ENCODE measurements at regions not wholly inside any gene's neighbourhood (a gene's known extent, or its start where the extent isn't known, plus 50 kb on each side); places are given as distances from the start of the nearest gene placed in this dataset.
"Not testable (repeated sequence)": the region's sequence is repeated elsewhere in the genome, so short reads cannot be mapped to it uniquely, and the experiment has no call there.

DNA sequence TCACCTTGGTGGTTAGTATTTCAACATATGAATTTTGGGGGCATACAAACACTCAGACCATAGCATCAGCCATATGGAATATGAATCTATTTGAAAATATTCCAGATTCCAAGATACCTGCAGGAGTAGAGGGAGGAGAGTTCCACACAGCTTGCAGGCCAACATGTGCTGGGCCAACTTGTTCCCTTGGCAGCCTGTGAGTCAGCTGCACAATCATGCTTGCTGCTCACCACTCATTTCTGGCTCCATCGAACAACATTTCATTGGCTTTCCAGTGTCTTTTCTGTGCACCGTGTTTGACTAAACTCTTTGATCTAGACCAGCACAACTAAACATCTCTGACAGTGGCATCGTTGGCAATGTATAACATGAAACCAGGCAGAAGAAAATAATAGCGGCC is 282.5 kb upstream of the RASGEF1B start:
- DNase-seq: no peak

DNA sequence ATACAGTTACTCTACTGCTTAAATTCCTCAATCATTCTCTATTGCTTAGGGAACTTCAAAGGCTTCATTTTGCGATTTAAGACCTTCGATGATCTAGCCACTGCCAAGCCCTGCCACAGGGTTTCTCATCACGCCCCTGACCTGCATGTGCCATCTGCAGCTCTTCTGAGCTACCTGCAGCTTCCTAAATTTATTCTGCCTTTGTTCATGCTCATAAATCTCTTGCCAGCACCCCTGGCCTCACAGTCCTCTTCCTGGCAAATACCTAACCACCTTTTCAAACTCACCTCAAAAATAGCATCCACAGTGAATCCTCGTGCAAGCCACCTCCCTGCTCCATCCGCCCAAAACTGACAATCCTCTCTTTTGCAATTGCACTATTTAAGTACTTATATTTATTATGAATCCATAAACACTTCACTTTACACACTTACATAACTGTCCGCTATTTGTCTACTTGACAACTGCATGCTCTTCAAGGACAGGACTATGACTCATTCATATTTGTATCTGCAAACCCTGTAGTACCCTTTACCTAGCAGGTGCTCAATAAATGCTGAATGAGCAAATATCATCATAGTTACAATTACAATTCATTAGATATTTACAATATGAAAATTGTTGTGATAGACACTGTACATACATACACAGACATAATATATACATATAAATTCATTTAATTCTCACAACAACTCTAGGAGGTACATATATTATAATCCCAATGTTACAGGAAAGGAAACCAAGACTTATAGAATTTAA is 280.0 kb upstream of the RASGEF1B start:
- DNase-seq: no peak

DNA sequence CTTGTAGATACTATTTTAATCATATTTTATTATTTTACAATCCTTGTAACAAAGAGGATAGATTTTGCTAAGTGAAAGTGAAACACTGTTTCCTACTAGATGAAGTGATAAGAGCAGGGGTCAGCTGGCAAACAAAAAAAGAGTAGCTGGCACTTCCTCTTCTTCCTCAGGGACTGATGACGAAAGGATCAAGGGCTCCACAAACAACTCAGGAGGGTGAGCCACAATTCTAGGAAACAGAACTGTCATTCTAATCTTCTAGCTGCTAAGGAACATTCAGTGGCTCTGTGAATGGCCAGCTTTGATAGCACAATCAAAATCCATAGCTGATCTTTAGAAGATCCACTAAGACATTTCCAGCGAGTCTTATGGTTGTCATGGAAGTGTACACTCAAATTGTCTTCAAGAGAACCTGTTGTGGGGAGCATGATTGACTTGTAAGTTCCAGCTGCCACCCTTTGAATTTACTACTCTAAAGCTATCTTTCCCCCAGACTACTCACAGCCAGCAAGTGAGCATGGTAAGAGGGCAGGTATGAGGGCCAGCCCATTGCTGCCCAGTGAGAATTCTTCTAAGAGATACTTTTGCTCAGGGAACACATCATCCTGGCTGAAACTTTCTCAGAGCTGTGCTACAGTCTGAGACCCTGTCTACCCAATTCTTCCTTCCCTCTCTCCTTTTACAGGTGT is 275.7 kb upstream of the RASGEF1B start:
- no peak for DNase-seq

DNA sequence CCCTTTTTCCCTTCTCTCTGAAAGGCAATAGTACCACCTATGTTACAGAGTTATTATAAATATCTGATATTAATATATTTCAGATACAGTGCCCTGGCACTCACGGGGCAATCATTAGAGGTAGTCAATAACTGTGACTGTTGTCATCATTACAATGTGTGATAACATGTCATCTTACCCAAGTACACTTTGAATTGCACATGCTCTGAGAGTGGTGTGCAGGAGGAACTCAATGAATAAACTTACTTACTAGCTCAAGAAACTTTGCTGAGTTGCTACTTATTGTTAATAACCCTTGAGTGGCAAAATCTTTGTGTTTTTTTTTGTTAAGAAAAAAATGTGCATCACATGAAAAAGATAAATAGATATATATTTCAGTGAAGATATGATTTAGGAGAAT is 275.1 kb upstream of the RASGEF1B start:
- DNase-seq: no peak

DNA sequence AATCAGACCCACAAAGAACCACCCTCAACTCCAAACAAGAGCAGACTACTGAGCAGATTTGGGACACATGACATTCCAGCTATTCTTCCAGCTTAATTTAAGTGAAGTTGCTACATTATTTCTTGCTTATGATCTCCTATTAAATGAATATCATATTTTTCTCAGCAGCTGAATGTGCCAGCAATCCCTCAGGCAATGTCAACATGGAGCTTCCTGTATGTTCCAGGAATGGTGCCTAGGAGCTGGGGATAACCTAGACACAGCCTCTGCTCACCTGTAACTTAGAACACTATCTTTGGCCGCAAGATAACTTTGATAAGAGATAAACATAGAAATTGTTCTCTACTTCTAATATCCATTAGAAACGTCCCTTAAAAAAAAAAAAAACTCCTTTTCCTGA is 274.4 kb upstream of the RASGEF1B start:
- DNase-seq: no peak

DNA sequence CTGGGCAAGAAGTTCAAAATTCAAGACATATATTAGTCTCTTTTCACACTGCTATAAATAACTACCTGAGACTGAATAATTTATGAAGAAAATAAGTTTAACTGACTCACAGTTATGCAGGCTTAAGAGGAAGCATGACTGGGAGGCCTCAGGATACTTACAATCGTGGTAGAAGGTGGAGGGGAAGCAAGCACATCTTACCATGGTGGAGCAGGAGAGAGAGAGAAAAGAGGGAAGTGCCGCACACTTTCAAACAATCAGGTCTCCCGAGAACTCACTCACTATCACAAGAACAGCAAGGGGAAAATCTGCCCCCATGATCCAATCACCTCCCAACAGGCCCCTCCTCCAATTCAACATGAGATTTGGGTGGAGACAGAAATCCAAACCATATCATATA is 273.3 kb upstream of the RASGEF1B start:
- no peak for DNase-seq

DNA sequence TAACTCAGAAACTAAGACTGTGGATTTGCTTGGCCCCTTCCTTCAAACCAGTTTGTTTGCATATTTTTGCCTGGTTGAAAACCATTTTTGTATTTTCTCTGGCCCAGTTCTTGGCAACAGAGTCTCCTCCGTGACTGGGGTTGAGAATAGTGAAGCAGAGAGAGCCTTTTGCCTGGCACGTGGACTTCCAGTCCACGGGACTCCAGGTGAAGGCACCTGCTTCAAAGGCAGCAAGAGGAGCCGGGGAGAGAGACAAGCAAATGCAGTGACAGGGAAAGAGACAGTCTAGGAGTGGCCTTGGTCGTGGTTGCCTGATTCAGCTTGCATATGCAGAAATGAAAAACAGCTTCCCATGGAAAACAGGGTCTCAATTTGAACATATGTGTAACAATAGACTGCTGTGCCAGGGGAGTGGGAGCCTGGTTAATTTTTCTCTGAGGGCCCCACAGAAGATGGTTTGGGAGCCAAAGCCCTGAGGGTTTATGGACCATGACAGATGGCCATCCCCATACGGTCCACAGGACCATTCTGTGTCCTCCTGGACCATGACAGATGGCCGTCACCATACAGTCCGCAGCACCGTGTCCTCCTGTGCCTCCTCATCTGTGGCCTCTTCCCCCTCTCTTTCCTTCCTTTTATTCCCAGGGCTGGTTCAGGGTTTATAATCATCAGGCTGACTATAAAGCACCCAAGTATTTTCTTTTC is 272.2 kb upstream of the RASGEF1B start:
- DNase-seq: no peak

DNA sequence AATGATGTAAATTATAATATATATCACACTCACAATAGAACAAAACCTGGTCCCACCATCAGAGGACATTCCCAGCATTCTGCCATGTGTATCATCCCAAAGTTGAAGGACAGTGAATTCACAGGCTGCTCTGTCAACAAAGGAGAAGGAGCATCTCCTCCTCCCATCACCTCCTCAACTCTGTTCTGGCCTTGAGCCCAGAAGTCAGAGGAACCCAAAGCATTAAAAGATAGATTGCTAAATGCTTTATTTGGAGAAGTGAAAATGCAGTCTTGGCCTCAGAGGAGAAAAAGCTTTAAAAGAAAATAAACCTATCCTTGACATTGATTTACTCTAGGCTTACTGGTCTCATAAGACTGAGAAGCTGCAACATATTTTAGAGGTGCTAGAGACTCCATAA is 268.8 kb upstream of the RASGEF1B start:
- no peak for DNase-seq

DNA sequence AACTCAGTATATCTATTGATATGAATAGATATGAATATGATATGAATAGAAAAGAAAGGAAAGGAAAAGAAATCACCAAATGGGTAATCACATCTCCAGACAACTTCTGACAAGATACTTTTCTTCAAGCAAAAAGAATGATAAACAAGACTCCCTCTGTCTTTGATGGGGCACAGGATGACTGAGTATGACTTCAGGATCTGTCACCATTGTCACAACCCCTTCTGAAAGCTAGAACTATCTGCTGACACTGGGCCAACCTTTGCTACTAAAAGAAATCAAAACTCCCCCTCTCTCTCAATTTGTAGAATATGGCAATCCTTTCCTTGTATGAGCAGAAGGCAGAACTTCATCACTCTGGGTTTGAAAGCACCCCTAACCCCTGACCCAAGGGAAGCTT is 267.2 kb upstream of the RASGEF1B start:
- DNase-seq: no peak

DNA sequence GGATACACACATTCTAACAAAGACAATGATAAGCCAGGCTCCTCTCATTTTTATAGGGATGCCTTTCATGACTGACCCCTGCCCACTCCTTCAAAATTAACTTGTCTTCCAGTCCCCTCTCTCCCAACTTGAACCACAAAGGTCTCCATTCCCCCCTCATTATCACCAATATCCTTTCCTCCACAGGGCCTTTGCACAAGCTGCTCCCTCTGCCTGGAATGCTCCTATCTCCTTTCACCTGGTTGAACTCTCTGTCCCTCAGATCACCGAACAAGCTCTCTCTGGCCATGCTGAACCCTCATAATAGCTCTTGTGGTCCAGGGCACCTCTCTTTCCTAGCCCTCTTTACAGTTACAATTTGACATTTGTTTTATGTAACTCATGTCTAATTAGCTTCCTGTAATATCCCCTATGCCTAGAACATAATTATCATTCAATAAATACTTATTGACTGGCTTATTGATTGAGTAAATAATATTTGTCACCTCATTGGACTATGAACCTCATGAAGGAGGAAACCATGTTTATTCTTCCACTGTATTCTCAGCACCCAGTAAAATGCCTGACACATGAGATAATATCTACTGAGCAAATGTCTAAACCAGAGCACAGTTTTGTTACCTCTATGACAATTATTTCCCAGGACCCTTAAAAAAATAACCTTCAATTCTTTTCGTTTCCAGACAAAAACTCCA is 266.3 kb upstream of the RASGEF1B start:
- no peak for DNase-seq

DNA sequence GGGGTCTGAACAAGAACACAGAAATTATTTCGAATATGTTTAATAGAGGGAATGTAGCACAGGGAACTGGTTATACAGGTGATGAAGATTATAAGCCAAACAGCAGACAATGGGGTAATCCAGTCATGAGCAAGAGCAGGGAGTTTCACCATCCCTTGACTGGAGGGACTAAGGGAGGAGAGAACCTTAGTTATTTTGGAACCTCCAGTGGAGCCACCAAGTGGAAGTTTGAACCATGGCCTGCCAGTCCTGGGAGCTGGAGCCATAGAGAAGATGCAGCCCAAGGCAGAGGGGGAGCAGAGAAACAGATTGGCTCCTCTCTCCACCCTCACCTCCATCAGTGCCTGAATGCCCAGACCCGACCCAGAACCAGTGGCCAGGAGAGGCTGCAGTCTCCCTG is 264.6 kb upstream of the RASGEF1B start:
- DNase-seq: no peak

DNA sequence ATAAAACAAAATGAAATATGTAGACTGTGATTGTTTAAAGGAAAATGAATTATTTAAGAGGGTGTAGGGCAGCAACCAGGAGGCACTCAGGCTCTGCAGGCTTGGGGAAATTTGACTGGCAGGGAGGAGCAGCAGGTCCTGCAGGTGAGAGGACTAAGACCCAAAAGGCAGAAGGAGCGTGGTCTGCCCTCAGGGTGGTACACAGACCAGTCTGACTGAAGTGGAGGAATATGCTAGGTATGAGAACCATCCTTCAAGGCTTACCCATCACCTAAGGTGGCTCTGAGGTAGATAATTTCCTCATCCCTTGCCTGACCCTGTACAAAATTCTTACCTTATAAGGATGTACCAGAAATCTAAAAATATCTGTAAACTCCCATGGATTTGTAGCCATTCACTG is 261.3 kb upstream of the RASGEF1B start:
- DNase-seq: no peak

DNA sequence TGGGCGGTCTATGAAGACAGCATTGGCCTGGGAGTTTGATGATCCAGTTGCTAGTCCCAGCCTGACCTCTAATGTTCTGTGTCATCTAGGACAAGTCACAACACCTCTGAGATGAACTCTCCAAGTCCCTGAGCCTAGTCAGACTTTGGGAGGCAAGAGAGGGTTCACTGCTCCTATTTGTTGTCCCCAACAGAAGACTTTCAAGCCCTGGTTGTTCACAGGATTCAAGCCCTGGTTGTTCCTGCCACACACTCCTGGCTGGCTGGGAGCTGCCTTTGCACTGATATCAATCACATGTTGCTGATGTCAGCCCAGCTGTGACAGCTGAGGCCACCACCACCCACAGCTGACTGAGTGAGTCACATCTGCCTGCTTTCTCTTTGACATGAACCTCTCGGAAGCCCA is 253.2 kb upstream of the RASGEF1B start:
- no peak for DNase-seq

DNA sequence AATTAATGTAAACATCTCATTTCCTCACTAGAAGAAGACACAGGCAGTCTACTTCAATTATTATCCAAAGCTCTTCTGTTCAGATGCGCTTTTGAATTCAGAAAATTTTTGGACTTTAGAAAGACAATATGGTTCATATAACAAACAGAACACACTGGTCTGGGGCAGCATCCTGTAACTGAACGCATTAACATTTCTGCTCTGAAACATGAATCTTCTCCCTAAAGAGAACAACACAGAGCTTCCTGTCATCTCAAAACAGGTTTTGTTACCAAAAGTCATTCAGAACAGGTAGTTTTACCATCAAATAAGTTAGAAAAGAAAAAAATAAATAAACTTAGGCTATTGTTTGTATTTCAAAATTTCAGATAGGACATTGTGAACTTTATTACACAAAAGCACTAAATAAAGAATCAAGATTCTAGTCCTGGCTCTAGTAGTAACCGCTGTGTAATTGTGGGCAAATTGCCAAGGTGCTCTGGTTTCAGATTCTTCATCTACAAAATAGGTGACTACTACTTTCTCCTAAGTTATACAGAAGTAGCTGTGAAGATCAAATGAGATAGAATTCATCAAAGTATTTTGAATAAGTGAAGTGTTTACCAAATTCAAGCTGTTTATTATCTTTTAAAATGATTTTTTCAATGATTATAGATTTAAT is 252.3 kb upstream of the RASGEF1B start:
- DNase-seq: no peak

DNA sequence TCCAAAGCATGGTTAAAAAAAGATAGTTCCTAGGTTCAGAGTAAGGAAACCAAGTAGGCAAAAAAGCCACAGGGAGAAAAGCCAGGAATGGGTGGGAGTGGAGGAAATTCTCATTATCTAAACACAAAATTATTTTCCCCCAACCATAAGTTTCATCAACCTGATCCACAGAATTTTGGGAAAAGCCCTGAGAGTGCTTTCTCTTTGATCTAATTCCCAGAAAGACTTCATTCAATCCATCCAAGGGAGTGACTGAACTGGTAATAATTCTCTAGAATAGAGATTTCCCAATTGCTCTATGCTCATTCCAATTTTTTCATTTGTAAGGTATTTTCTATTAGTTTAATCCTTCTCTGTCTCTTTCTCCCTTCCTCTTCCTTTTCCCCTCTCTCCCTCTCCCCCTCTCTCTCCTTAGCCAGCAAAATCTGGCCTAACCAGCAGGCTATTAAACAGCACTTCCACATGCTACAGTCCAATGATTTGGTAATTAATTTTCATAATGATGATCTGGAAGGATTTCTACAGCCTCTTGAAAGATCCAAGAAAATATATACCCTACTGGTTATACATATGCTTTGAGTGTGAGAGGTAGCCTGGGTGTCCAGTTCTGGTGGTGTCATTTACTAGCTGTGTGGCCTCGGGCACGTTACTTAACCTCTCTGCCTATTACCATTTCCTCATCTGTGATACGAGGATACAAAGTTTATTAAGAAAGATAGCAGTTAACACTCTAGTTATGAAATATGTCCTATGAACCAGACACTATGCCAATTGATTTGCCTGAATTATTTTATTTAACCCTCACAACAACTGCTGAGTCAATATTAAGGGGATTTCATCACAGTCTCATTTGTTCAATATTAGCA is 251.5 kb upstream of the RASGEF1B start:
- no peak for DNase-seq

DNA sequence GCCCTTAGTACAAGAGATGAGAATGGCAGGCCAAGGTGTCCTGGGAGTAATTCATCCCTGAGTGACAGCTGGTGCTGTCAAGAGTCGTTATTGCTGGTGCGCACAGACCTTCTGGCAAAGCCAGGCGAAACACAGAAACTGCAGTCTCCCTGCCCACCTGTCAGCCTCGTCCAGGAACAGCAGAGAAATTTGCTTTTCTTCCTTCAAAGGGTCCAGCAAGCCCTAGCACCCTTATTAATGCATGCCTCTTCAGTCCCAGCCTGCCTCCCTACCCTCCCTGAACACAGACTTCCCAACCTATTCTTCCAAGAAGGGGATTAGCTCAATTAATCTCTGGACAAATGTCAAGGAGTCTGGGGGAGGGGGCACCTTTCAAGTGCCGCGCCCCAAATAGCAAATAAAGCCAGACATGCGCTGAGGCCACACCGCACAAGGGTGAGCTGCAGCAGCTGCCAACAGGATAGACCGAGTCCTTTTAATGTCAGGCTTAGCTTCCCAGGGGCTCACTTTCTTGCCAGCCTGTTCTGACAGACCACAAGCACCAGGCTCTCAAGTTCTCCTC is 250.7 kb upstream of the RASGEF1B start:
- no peak for DNase-seq

DNA sequence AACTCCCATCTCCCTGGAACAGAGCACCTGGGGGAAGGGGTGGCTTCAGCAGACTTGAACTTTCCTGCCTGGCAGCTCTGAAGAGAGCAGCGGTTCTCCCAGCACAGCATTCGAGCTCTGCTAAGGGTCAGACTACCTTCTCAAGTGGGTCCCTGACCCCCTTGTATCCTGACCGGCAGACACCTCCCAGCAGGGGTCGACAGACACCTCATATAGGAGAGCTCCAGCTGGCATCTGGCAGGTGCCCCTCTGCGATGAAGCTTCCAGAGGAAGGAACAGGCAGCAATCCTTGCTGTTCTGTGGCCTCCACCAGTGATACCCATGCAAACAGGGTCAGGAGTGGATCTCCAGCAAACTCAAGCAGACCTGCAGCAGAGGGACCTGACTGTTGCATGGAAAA is 244.1 kb upstream of the RASGEF1B start:
- DNase-seq: no peak

DNA sequence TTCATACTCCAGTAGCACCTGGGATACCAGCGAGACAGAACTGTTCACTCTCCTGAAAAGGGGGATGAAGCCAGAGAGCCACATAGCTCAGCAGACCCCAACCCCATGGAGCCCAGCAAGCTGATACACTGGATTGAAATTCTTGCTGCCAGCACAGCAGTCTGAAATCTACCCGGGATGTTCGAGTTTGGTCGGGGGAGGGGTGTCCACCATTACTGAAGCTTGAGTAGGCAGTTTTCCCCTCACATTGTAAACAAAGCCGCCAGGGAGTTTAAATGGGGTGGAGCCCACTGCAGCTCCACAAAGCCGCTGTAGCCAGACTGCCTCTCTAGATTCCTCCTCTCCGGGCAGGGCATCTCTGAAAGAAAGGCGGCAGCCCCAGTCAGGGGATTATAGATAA is 243.7 kb upstream of the RASGEF1B start:
- not testable (repeated sequence) for DNase-seq

DNA sequence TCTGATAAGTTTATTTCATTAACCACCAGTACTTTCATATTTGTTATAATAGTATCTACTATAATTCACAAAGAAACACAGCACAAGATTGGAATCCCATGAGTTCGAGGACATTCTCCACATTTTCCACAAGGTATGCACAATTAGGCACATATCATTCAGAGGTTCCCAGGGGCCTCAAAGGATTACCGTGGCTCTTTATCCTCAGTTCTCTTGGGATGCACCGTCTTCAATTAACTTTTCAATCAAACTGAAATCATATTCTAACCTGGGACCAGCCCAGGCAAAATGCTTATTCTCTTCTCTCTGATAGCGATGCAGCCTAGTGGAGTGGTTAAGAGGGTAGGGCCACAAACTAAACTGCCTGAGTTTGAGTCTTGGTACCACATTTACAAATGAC is 242.6 kb upstream of the RASGEF1B start:
- DNase-seq: no peak

DNA sequence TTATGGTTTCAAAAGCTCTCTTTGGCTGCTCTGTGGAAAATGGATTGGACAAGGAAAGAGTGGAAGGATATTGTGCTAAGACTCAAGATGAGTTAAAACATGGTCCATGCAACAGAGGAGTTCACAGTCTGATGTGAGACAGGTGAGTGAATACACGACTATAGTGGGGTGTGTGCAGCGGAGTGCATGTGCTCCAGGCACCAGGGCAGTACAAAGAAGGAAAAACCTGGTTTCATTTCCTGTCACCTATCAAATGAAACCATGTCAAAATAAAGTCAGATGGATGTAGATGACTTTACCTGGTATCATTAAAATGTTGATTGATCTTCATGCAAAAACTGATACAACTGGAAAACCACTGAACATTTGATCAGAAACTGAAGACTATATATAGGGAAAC is 241.0 kb upstream of the RASGEF1B start:
- DNase-seq: no peak

DNA sequence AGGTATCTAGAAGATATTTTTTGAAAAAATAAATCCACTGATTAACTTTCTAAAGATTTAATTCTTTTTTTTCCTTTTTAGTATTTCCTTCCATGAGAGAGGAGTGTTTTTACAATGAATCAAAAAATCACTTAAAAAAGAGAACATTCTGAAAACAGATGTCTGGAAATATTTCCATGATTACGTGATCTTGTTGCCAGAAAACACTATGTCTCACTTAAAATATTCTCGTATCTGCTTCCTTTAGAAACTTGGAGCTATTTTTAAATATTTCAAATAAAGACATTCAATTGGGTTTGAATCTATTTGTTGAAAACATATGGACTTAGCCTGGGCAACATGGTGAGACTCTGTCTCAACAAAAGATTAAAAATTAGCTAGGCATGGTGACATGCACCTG is 232.8 kb upstream of the RASGEF1B start:
- DNase-seq: no peak

DNA sequence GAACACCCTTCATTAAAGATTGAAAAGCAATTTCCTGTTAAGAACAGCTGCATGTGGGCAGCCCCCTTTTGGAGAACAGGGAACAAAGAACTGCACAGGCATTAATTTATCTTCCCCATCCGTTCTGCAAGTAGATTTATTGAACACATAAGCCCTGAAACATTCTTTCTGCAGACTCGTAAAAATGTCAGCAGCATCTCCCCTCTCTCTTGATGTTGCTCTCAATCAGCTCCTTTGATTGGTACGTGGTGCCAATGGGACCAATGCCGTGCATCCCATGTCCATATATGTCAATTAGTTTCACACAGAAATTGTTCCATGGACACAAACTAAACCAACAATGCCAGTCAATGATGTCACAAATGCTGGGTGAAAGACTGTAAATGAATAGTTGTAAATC is 228.5 kb upstream of the RASGEF1B start:
- DNase-seq: no peak
